GM12878 (cell line): ENCODE measurements at regions not wholly inside any gene's neighbourhood (a gene's known extent, or its start where the extent isn't known, plus 50 kb on each side); places are given as distances from the start of the nearest gene placed in this dataset.
"Not testable (repeated sequence)": the region's sequence is repeated elsewhere in the genome, so short reads cannot be mapped to it uniquely, and the experiment has no call there.

ENCODE experiments used
- ATAC-seq: fragments of 200-7000 bp; cut with Tn5 transposase; 3 replicates; pipeline ENCODE4 v1.9.1; 2020; ENCODE audit warnings: mild to moderate bottlenecking, moderate library complexity
- BruUV-seq: library from RNA; stranded (reverse); fragments of 400-500 nt; replicated peaks from 2 replicates; lab custom pipeline; 2021; lab: Mats Ljungman, UMichigan
- CTCF ChIA-PET: fragments of 300-600 bp; sonication (Branson Sonifier 250); formaldehyde crosslinking; extraction: SDS; loops from one replicate; lab custom pipeline; 2021; ENCODE audit warnings: inconsistent platforms; lab: Yijun Ruan, JAX
- POLR2A ChIA-PET: fragments of 350-600 bp; formaldehyde crosslinking; extraction: SDS; loops from one replicate; lab custom pipeline; 2021; ENCODE audit warnings: inconsistent platforms; lab: Charles Lee
- RAD21 ChIA-PET: fragments of 300-600 bp; sonication (Branson Sonifier 250); formaldehyde crosslinking; loops from one replicate; lab custom pipeline; 2023; ENCODE audit warnings: antibody characterized with exemption; ENCODE audit not compliant: unreplicated experiment; lab: Charles Lee
- SMC1A ChIA-PET: fragments of 300-600 bp; sonication (Branson Sonifier 250); formaldehyde crosslinking; loops from one replicate; lab custom pipeline; 2023; ENCODE audit not compliant: unreplicated experiment, uncharacterized antibody; lab: Charles Lee
- DNase-seq: peaks from one replicate; pipeline ENCODE4 v3.0.0-alpha.2; 2011; ENCODE audit warnings: low read depth, low spot score
- FAIRE-seq: peaks from 3 replicates; lab custom pipeline; 2011; peaks lifted over from hg19 to GRCh38; lab: Jason Lieb, UNC
- H2AFZ ChIP-seq: 2 replicates; pipeline ENCODE4 v1.6.0; 2011; ENCODE audit warnings: low read depth, low read length, control low read depth; ENCODE audit not compliant: control insufficient read depth
- H3K27ac ChIP-seq: 2 replicates; pipeline ENCODE4 v1.5.1; 2011; ENCODE audit warnings: control low read depth; ENCODE audit not compliant: control insufficient read depth, insufficient read depth
- H3K27me3 ChIP-seq, 2 experiments: replicated peaks in 1 of 2; 2 replicates each; pipeline versions ENCODE4 v1.6.0 to v1.6.1; 2011; ENCODE audit warnings: low read length in 1 of 2; ENCODE audit not compliant: control insufficient read depth in 2 of 2, insufficient read depth in 2 of 2
- H3K36me3 ChIP-seq, 2 experiments: 2 replicates each; pipeline ENCODE4 v1.5.1; 2011; ENCODE audit warnings: low read length in 1 of 2; ENCODE audit not compliant: control insufficient read depth in 2 of 2, insufficient read depth in 2 of 2
- H3K4me1 ChIP-seq: 2 replicates; pipeline ENCODE4 v1.6.1; 2011; ENCODE audit warnings: mild to moderate bottlenecking, low read length, moderate library complexity, mixed read lengths; ENCODE audit not compliant: control insufficient read depth, insufficient read depth
- H3K4me2 ChIP-seq: 2 replicates; pipeline ENCODE4 v1.6.0; 2011; ENCODE audit warnings: control low read depth; ENCODE audit not compliant: control insufficient read depth, insufficient read depth
- H3K4me3 ChIP-seq: fragments of 200-600 bp; sonication (generic); 2 replicates; pipeline ENCODE4 v1.5.1; 2016
- H3K79me2 ChIP-seq: 2 replicates; pipeline ENCODE4 v1.6.0; 2011; ENCODE audit warnings: low read length; ENCODE audit not compliant: control insufficient read depth, insufficient read depth
- H3K9ac ChIP-seq: 2 replicates; pipeline ENCODE4 v1.8.0; 2011; ENCODE audit warnings: low read length, control low read depth, mixed read lengths; ENCODE audit not compliant: control insufficient read depth, insufficient read depth
- H3K9me3 ChIP-seq: replicated peaks from 3 replicates; pipeline ENCODE4 v1.5.1; 2011; ENCODE audit warnings: mild to moderate bottlenecking, low read length; ENCODE audit not compliant: control insufficient read depth, insufficient read depth
- H4K20me1 ChIP-seq: 2 replicates; pipeline ENCODE4 v1.6.0; 2011; ENCODE audit not compliant: control insufficient read depth, insufficient read depth
- BRCA1 ChIP-seq: IDR thresholded peaks from 2 replicates; pipeline ENCODE4 v1.6.1; 2011; ENCODE audit warnings: low read depth, low read length, improper control_type of control experiment
- CUX1 ChIP-seq: IDR thresholded peaks from 2 replicates; pipeline ENCODE4 v1.6.1; 2012; ENCODE audit warnings: improper control_type of control experiment, low read depth, low read length; ENCODE audit not compliant: insufficient replicate concordance
- DPF2 ChIP-seq: fragments of 450-650 bp; IDR thresholded peaks from 2 replicates; pipeline ENCODE4 v1.6.1; 2017; ENCODE audit warnings: mild to moderate bottlenecking
- EED ChIP-seq: sonication (generic); IDR thresholded peaks from 2 replicates; pipeline ENCODE4 v1.6.1; 2016; ENCODE audit warnings: antibody characterized with exemption, low read depth
- HDGF ChIP-seq: fragments of 450-650 bp; IDR thresholded peaks from 2 replicates; pipeline ENCODE4 v1.6.1; 2016; ENCODE audit warnings: antibody characterized with exemption
- KAT2A ChIP-seq: conservative IDR thresholded peaks from 2 replicates; pipeline ENCODE4 v1.6.1; 2011; ENCODE audit warnings: low read depth, low read length; ENCODE audit not compliant: control insufficient read depth
- NR2F1 ChIP-seq: fragments of 450-650 bp; conservative IDR thresholded peaks from 2 replicates; pipeline ENCODE4 v1.6.1; 2017; ENCODE audit warnings: mild to moderate bottlenecking
- ZBTB4 ChIP-seq: fragments of 450-650 bp; formaldehyde crosslinking; IDR thresholded peaks from 2 replicates; pipeline ENCODE4 v1.4.0; 2022; ENCODE audit warnings: mild to moderate bottlenecking, moderate library complexity
- WGBS: methylation state at CpG from one replicate; pipeline ENCODE4 v1.1.6; 2016; ENCODE audit warnings: low lambda C conversion rate; ENCODE audit not compliant: insufficient replicate concordance, insufficient coverage; ENCODE audit errors: missing lambda C conversion rate; 5-methylcytosine and 5-hydroxymethylcytosine counted together
- in situ Hi-C: fragments of 300-500 bp; cut with MboI; formaldehyde crosslinking; loops from 9 replicates; pipeline ENCODE4 v1.14.3; 2018; ENCODE audit warnings: mixed read lengths
- intact Hi-C: fragments of 100-400 bp; cut with micrococcal nuclease; formaldehyde crosslinking; loops from one replicate; pipeline ENCODE4 v1.14.2; 2022; ENCODE audit not compliant: unreplicated experiment

- no peak for TF ChIP-seq ZBTB4 (CRISPR knock-in tag)
Observed at GRCh38 chr5:39618391-39618790, 193.6 kb upstream of the DAB2 start (continued).

GRCh38 chr5:39616131-39616530 is 191.4 kb upstream of the DAB2 start:
- RAD21 ChIA-PET, result no interaction called here
- H3K36me3 ChIP-seq, result no peaks in the 10 kb centered on the region
- DNase-seq (no peak), FAIRE-seq (no peak), ATAC-seq (no peak)
- BruUV-seq, result no TSS peak
- H4K20me1 ChIP-seq, result no peaks in the 10 kb centered on the region
- no peaks in the 10 kb centered on the region for H3K27me3 ChIP-seq
- in situ Hi-C loops (no loop called here), intact Hi-C loops (no loop called here)
- H3K9me3 ChIP-seq, result no peaks in the 10 kb centered on the region
- no peak overlapping the region for H3K4me3 ChIP-seq
- SMC1A ChIA-PET, result no interaction called here
- TF ChIP-seq EED (no peak), DPF2 (no peak), NR2F1 (no peak), BRCA1 (no peak), HDGF (no peak), KAT2A (no peak), CUX1 (no peak)
- H3K27ac ChIP-seq, result no peak overlapping the region
- CTCF ChIA-PET, result no interaction called here
- WGBS, result 21% methylated on average over 1 of the region's 1 CpG
- POLR2A ChIA-PET, result no interaction called here
- H3K4me1 ChIP-seq, result no peaks in the 10 kb centered on the region
- H3K9ac ChIP-seq, result no peak overlapping the region
- H3K79me2 ChIP-seq, result no peaks in the 10 kb centered on the region
- no peak overlapping the region for H2AFZ ChIP-seq
- H3K4me2 ChIP-seq, result no peak overlapping the region

- H3K27ac ChIP-seq, POLR2A ChIA-PET, H3K27me3 ChIP-seq, FAIRE-seq, H3K9ac ChIP-seq, H3K36me3 ChIP-seq, intact Hi-C loops, H2AFZ ChIP-seq, ATAC-seq, H3K79me2 ChIP-seq, H3K4me3 ChIP-seq, CTCF ChIA-PET, H3K4me1 ChIP-seq, DNase-seq, RAD21 ChIA-PET, in situ Hi-C loops, SMC1A ChIA-PET, BruUV-seq, H3K4me2 ChIP-seq, H4K20me1 ChIP-seq, H3K9me3 ChIP-seq: not testable (repeated sequence)
- 64% methylated on average over 9 of the region's 11 CpGs for WGBS
Observed at GRCh38 chr5:39611076-39611475, 186.3 kb upstream of the DAB2 start.
